ENCODE measurements at regions not wholly inside any gene's neighbourhood (a gene's known extent, or its start where the extent isn't known, plus 50 kb on each side); places are given as distances from the start of the nearest gene placed in this dataset.
"Not testable (repeated sequence)": the region's sequence is repeated elsewhere in the genome, so short reads cannot be mapped to it uniquely, and the experiment has no call there.

GRCh38 chr14:53448682-53449081 lies 295.6 kb upstream of the DDHD1 start:
- DNase-seq: no peak

GRCh38 chr14:53444677-53445312 lies 291.7 kb upstream of the DDHD1 start:
- no peak for DNase-seq

GRCh38 chr14:53441789-53442188 lies 288.7 kb upstream of the DDHD1 start:
- no peak for DNase-seq

- no peak for DNase-seq
Observed at GRCh38 chr14:53437858-53438257, 284.7 kb upstream of the DDHD1 start.

- peak in 1 of 2 experiments; percentile 62 for DNase-seq
Observed at GRCh38 chr14:53432378-53432802, 279.3 kb upstream of the DDHD1 start.

- DNase-seq: no peak
Observed at GRCh38 chr14:53430870-53431269, 277.7 kb upstream of the DDHD1 start.

GRCh38 chr14:53412819-53413675 lies 259.9 kb upstream of the DDHD1 start:
- peak in 1 of 2 experiments; percentile 7 for DNase-seq

- DNase-seq: no peak
Observed at GRCh38 chr14:53411125-53411524, 258.0 kb upstream of the DDHD1 start.

- DNase-seq: no peak
Observed at GRCh38 chr14:53409969-53410368, 256.8 kb upstream of the DDHD1 start.

GRCh38 chr14:53409289-53409688 lies 256.2 kb upstream of the DDHD1 start:
- DNase-seq: peak in 1 of 2 experiments; percentile 35

GRCh38 chr14:53408175-53408879 lies 255.2 kb upstream of the DDHD1 start:
- no peak for DNase-seq

GRCh38 chr14:53406519-53406918 lies 253.4 kb upstream of the DDHD1 start:
- no peak for DNase-seq

- no peak for DNase-seq
Observed at GRCh38 chr14:53401646-53402045, 248.5 kb upstream of the DDHD1 start.

GRCh38 chr14:53399057-53399456 lies 245.9 kb upstream of the DDHD1 start:
- no peak for DNase-seq

GRCh38 chr14:53398616-53399015 lies 245.5 kb upstream of the DDHD1 start:
- DNase-seq: no peak

GRCh38 chr14:53395267-53395666 lies 242.1 kb upstream of the DDHD1 start:
- not testable (repeated sequence) for DNase-seq

- peak; percentile 43 to 76 for DNase-seq
Observed at GRCh38 chr14:53391631-53392285, 238.6 kb upstream of the DDHD1 start.

GRCh38 chr14:53391156-53391555 lies 238.0 kb upstream of the DDHD1 start:
- DNase-seq: no peak

GRCh38 chr14:53390008-53390407 lies 236.9 kb upstream of the DDHD1 start:
- no peak for DNase-seq

GRCh38 chr14:53389202-53389601 lies 236.1 kb upstream of the DDHD1 start:
- no peak for DNase-seq

GRCh38 chr14:53386362-53386761 lies 233.2 kb upstream of the DDHD1 start:
- no peak for DNase-seq

- no peak for DNase-seq
Observed at GRCh38 chr14:53384536-53384935, 231.4 kb upstream of the DDHD1 start.

GRCh38 chr14:53384073-53384472 lies 230.9 kb upstream of the DDHD1 start:
- DNase-seq: no peak
